SK-N-SH treated with all-trans-retinoic acid at 6 μM for 48 hours (cell line): ENCODE measurements at regions not wholly inside any gene's neighbourhood (a gene's known extent, or its start where the extent isn't known, plus 50 kb on each side); places are given as distances from the start of the nearest gene placed in this dataset.

Experiments used
- ATAC-seq: fragments of 200-7000 bp; cut with Tn5 transposase; 3 replicates; pipeline ENCODE4 v1.9.1; 2020; ENCODE audit warnings: mild to moderate bottlenecking, moderate library complexity
- ARNTL ChIP-seq: fragments of 450-650 bp; formaldehyde crosslinking; IDR thresholded peaks from 2 replicates; pipeline ENCODE4 v1.5.0; 2020; ENCODE audit warnings: low read depth, mild to moderate bottlenecking, moderate library complexity, borderline replicate concordance
- BACH2 ChIP-seq: fragments of 250-450 bp; sonication (Bioruptor Pico); IDR thresholded peaks from 2 replicates; pipeline ENCODE4 v1.9.0; 2021; ENCODE audit warnings: mild to moderate bottlenecking, borderline replicate concordance
- CREB5 ChIP-seq: fragments of 250-450 bp; sonication (Bioruptor Pico); IDR thresholded peaks from 2 replicates; pipeline ENCODE4 v1.5.1; 2020; ENCODE audit warnings: low read depth, mild to moderate bottlenecking, moderate library complexity
- CSDC2 ChIP-seq: fragments of 250-450 bp; sonication (Bioruptor Pico); IDR thresholded peaks from 2 replicates; pipeline ENCODE4 v1.5.0; 2020; ENCODE audit warnings: mild to moderate bottlenecking, moderate library complexity
- CSRNP3 ChIP-seq: fragments of 250-450 bp; sonication (Bioruptor Pico); IDR thresholded peaks from 2 replicates; pipeline ENCODE4 v1.5.1; 2021; ENCODE audit warnings: mild to moderate bottlenecking, moderate library complexity
- GLIS3 ChIP-seq: fragments of 250-450 bp; sonication (Bioruptor Pico); IDR thresholded peaks from 2 replicates; pipeline ENCODE4 v1.5.0; 2020; ENCODE audit warnings: mild to moderate bottlenecking, moderate library complexity
- ISL1 ChIP-seq: fragments of 250-450 bp; sonication (Bioruptor Pico); IDR thresholded peaks from 2 replicates; pipeline ENCODE4 v2.1.2; 2022; ENCODE audit warnings: mild to moderate bottlenecking, moderate library complexity
- OSR1 ChIP-seq: fragments of 250-450 bp; sonication (Bioruptor Pico); IDR thresholded peaks from 2 replicates; pipeline ENCODE4 v1.8.0; 2022; ENCODE audit warnings: moderate library complexity, mild to moderate bottlenecking, inconsistent platforms
- PPARA ChIP-seq: fragments of 250-450 bp; sonication (Bioruptor Pico); IDR thresholded peaks from 2 replicates; pipeline ENCODE4 v1.5.0; 2020; ENCODE audit warnings: mild to moderate bottlenecking, borderline replicate concordance
- RARB ChIP-seq: fragments of 250-450 bp; sonication (Bioruptor Pico); IDR thresholded peaks from 2 replicates; pipeline ENCODE4 v1.8.0; 2021; ENCODE audit warnings: mild to moderate bottlenecking, moderate library complexity
- SNAI2 ChIP-seq: fragments of 250-450 bp; sonication (Bioruptor Pico); IDR thresholded peaks from 2 replicates; pipeline ENCODE4 v1.5.0; 2020; ENCODE audit warnings: mild to moderate bottlenecking, moderate library complexity
- TCF4 ChIP-seq: fragments of 250-450 bp; sonication (Bioruptor Pico); IDR thresholded peaks from 2 replicates; pipeline ENCODE4 v1.8.0; 2021; ENCODE audit warnings: mild to moderate bottlenecking, moderate library complexity, borderline replicate concordance
- TOX ChIP-seq: fragments of 250-450 bp; sonication (Bioruptor Pico); IDR thresholded peaks from 2 replicates; pipeline ENCODE4 v1.8.0; 2021; ENCODE audit warnings: mild to moderate bottlenecking, moderate library complexity, borderline replicate concordance
- TSHZ2 ChIP-seq: fragments of 250-450 bp; sonication (Bioruptor Pico); IDR thresholded peaks from 2 replicates; pipeline ENCODE4 v1.5.0; 2020; ENCODE audit warnings: mild to moderate bottlenecking, moderate library complexity
- ZC3H10 ChIP-seq: fragments of 250-450 bp; sonication (Bioruptor Pico); IDR thresholded peaks from 2 replicates; pipeline ENCODE4 v1.5.1; 2021; ENCODE audit warnings: mild to moderate bottlenecking, moderate library complexity
- ZFP3 ChIP-seq: fragments of 250-450 bp; sonication (Bioruptor Pico); IDR thresholded peaks from 2 replicates; pipeline ENCODE4 v1.5.0; 2020; ENCODE audit warnings: mild to moderate bottlenecking, moderate library complexity
- ZFP30 ChIP-seq: fragments of 450-650 bp; formaldehyde crosslinking; IDR thresholded peaks from 2 replicates; pipeline ENCODE4 v1.5.0; 2022; ENCODE audit warnings: mild to moderate bottlenecking, moderate library complexity
- ZNF565 ChIP-seq: fragments of 450-650 bp; formaldehyde crosslinking; conservative IDR thresholded peaks from 2 replicates; pipeline ENCODE4 v1.5.0; 2020; ENCODE audit warnings: low read depth, mild to moderate bottlenecking, moderate library complexity
- ZNF70 ChIP-seq: fragments of 450-650 bp; formaldehyde crosslinking; IDR thresholded peaks from 2 replicates; pipeline ENCODE4 v1.5.0; 2020; ENCODE audit warnings: mild to moderate bottlenecking, moderate library complexity
- ZNF8 ChIP-seq: fragments of 450-650 bp; formaldehyde crosslinking; IDR thresholded peaks from 2 replicates; pipeline ENCODE4 v1.5.0; 2020; ENCODE audit warnings: mild to moderate bottlenecking, moderate library complexity
- TF ChIP-seq, protein P1 (sequence below): fragments of 250-450 bp; sonication (Bioruptor Pico); IDR thresholded peaks from 2 replicates; pipeline ENCODE4 v1.8.0; 2021; ENCODE audit warnings: low read depth, mild to moderate bottlenecking, moderate library complexity, borderline replicate concordance
- TF ChIP-seq, protein P2 (sequence below): fragments of 250-450 bp; sonication (Bioruptor Pico); IDR thresholded peaks from 2 replicates; pipeline ENCODE4 v1.8.0; 2020; ENCODE audit warnings: mild to moderate bottlenecking, moderate library complexity, borderline replicate concordance

DNA sequence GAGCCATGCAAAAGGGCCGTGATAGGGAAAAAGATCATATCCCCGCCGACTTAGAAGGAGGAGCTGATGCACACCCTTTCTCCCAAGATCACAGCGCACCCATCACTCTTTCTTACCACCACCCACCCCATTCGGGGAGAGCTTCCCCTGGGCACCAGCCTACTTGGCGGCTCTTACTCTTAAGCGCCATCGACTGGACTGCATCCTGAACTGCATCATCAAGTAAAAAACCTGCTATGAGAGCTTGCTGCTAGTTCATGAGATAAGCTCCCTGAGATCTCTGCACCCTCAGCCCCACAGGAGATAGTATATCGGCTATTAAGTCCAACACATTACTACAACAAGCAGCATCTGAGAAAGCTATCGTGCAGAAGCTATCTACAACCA lies 125.1 kb downstream of the BARHL2 start:
- TF ChIP-seq BACH2 (CRISPR knock-in tag): no peak
- no peak for TF ChIP-seq ZNF8 (CRISPR knock-in tag)
- no peak for TF ChIP-seq ZFP30
- no peak for TF ChIP-seq GLIS3 (CRISPR knock-in tag)
- TF ChIP-seq, protein P1, sequence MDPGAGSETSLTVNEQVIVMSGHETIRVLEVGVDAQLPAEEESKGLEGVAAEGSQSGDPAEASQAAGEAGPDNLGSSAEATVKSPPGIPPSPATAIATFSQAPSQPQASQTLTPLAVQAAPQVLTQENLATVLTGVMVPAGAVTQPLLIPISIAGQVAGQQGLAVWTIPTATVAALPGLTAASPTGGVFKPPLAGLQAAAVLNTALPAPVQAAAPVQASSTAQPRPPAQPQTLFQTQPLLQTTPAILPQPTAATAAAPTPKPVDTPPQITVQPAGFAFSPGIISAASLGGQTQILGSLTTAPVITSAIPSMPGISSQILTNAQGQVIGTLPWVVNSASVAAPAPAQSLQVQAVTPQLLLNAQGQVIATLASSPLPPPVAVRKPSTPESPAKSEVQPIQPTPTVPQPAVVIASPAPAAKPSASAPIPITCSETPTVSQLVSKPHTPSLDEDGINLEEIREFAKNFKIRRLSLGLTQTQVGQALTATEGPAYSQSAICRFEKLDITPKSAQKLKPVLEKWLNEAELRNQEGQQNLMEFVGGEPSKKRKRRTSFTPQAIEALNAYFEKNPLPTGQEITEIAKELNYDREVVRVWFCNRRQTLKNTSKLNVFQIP (CRISPR knock-in tag): no peak
- TF ChIP-seq PPARA (CRISPR knock-in tag): no peak
- TF ChIP-seq ISL1 (CRISPR knock-in tag): no peak
- no peak for TF ChIP-seq ZC3H10 (CRISPR knock-in tag)
- no peak for TF ChIP-seq ZNF70 (CRISPR knock-in tag)
- TF ChIP-seq ZNF565: no peak
- no peak for TF ChIP-seq CSRNP3 (CRISPR knock-in tag)
- no peak for TF ChIP-seq OSR1 (CRISPR knock-in tag)
- TF ChIP-seq CSDC2 (CRISPR knock-in tag): no peak
- no peak for TF ChIP-seq SNAI2
- TF ChIP-seq RARB (CRISPR knock-in tag): no peak
- no peak for TF ChIP-seq ZFP3 (CRISPR knock-in tag)
- no peak for ATAC-seq

- TF ChIP-seq CSRNP3 (CRISPR knock-in tag) (no peak), BACH2 (CRISPR knock-in tag) (no peak), CSDC2 (CRISPR knock-in tag) (no peak), ZC3H10 (CRISPR knock-in tag) (no peak), ZFP30 (no peak)
- no peak for ATAC-seq
Measured at GRCh38 chr1:90591355-90591969, 125.6 kb downstream of the BARHL2 start.

DNA sequence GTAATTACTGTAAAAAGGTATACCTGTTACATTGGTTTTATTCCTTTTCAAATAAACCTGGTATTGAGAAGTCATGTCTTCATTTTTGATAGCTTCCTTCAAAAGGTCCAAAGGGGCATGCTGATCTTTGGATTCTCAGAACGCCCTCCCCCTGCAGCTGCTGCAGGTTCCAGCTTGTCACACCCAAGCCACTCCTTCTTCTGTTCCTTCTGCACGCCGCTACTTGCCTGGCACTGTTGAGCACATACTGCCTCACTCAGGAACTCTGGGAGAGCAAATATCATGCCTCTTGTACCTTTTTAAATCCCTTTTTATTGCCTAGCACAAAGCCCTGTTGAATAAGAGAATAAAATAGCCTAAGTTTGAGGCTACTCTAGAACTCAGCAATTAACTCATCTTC lies 136.9 kb downstream of the BARHL2 start:
- ATAC-seq: no peak
- TF ChIP-seq SNAI2 (no peak), BACH2 (CRISPR knock-in tag) (no peak), ARNTL (CRISPR knock-in tag) (no peak), ZC3H10 (CRISPR knock-in tag) (no peak), ZNF565 (no peak), RARB (CRISPR knock-in tag) (no peak), TSHZ2 (CRISPR knock-in tag) (no peak), CREB5 (CRISPR knock-in tag) (no peak), CSDC2 (CRISPR knock-in tag) (no peak), ZNF70 (CRISPR knock-in tag) (no peak), ZFP3 (CRISPR knock-in tag) (no peak), OSR1 (CRISPR knock-in tag) (no peak), ISL1 (CRISPR knock-in tag) (no peak), ZFP30 (no peak), ZNF8 (CRISPR knock-in tag) (no peak), TOX (CRISPR knock-in tag) (no peak), PPARA (CRISPR knock-in tag) (no peak), TCF4 (CRISPR knock-in tag) (no peak)
- TF ChIP-seq, protein P2, sequence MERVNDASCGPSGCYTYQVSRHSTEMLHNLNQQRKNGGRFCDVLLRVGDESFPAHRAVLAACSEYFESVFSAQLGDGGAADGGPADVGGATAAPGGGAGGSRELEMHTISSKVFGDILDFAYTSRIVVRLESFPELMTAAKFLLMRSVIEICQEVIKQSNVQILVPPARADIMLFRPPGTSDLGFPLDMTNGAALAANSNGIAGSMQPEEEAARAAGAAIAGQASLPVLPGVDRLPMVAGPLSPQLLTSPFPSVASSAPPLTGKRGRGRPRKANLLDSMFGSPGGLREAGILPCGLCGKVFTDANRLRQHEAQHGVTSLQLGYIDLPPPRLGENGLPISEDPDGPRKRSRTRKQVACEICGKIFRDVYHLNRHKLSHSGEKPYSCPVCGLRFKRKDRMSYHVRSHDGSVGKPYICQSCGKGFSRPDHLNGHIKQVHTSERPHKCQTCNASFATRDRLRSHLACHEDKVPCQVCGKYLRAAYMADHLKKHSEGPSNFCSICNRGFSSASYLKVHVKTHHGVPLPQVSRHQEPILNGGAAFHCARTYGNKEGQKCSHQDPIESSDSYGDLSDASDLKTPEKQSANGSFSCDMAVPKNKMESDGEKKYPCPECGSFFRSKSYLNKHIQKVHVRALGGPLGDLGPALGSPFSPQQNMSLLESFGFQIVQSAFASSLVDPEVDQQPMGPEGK (CRISPR knock-in tag): no peak
- TF ChIP-seq, protein P1 (CRISPR knock-in tag): no peak
